ENCODE measurements at regions not wholly inside any gene's neighbourhood (a gene's known extent, or its start where the extent isn't known, plus 50 kb on each side); places are given as distances from the start of the nearest gene placed in this dataset.

GRCh38 chr16:13838401-13839190 lies 81.4 kb upstream of the ERCC4 start:
- TF ChIP-seq POLR2A (IDR thresholded peaks at IDR 0.05) (no peak), CTCF (IDR thresholded peaks at IDR 0.05) (no peak)
